ENCODE measurements at regions not wholly inside any gene's neighbourhood (a gene's known extent, or its start where the extent isn't known, plus 50 kb on each side); places are given as distances from the start of the nearest gene placed in this dataset.

- TF ChIP-seq CTCF (IDR thresholded peaks at IDR 0.05) (no peak), ZFX (IDR thresholded peaks at IDR 0.05; ENCODE audit: borderline replicate concordance) (no peak)
Observed at GRCh38 chr6:68506911-68507310, 128.2 kb upstream of the ADGRB3 start.
